Subcutaneous abdominal adipose tissue (tissue), 5 donors: ENCODE measurements at regions not wholly inside any gene's neighbourhood (a gene's known extent, or its start where the extent isn't known, plus 50 kb on each side); places are given as distances from the start of the nearest gene placed in this dataset.
"Not testable (repeated sequence)": the region's sequence is repeated elsewhere in the genome, so short reads cannot be mapped to it uniquely, and the experiment has no call there.

Experiments
- H3K27ac ChIP-seq: one replicate; pipeline ENCODE4 v1.7.0; 2013; ENCODE audit warnings: low read depth, mild to moderate bottlenecking, inconsistent platforms, low read length, moderate library complexity
- H3K27me3 ChIP-seq, 5 donors: one replicate each; pipeline ENCODE4 v1.7.0; 2013; ENCODE audit warnings: low read length in 5 of 5, inconsistent platforms in 1 of 5; ENCODE audit not compliant: control insufficient read depth in 5 of 5, insufficient read depth in 4 of 5
- H3K36me3 ChIP-seq, 5 donors: one replicate each; pipeline ENCODE4 v1.7.0; 2013; ENCODE audit warnings: low read length in 5 of 5; ENCODE audit not compliant: control insufficient read depth in 5 of 5, insufficient read depth in 5 of 5
- H3K4me1 ChIP-seq, 5 donors: one replicate each; pipeline ENCODE4 v1.7.0; 2013; ENCODE audit warnings: low read length in 5 of 5, mild to moderate bottlenecking in 3 of 5, moderate library complexity in 1 of 5; ENCODE audit not compliant: control insufficient read depth in 5 of 5, insufficient read depth in 5 of 5
- H3K4me3 ChIP-seq, 5 donors: one replicate each; pipeline ENCODE4 v1.7.0; 2013; ENCODE audit warnings: low read length in 5 of 5, low read depth in 1 of 5
- H3K9ac ChIP-seq, 5 donors: one replicate each; pipeline ENCODE4 v1.7.0; 2013; ENCODE audit warnings: low read length in 5 of 5, mild to moderate bottlenecking in 4 of 5, moderate library complexity in 3 of 5
- H3K9me3 ChIP-seq, 5 donors: one replicate each; pipeline ENCODE4 v1.7.0; 2013; ENCODE audit warnings: low read length in 5 of 5; ENCODE audit not compliant: control insufficient read depth in 5 of 5
- donor health status: healthy.
- donor health status: healthy.
- donor health status: healthy.
- donor health status: healthy.
- donor health status: healthy.

DNA sequence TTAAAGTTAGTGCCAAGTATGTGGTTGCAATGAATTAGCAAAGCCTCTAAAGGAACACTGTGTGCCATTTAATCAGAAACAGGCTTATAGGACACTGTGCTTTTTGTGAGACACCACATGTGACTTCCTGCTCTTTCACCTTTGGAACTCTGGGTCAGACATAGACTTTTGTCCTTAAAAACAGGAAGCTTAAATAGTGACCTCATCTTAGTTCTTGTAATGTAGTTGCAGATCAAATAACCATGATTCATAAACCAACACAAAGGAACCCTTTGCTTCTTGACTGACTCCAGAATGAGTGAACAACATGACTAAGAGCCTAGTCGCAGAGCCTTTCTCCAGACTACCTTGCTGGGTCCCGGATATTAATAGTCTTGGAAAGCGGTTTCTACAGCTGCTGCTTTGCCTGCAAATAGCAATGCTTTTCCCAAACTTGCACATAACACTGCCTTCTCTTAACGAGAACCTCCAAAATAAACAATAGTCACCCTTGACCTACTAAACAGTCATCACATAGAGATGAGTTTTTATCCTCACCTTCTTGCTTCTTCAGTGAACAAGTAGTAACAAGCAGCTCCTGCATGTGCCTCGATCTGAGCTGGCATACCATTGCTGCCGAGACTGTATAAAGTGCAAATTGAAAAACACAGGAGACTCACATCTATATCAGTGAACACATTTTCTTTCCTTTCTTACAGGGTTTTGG is 1947.0 kb downstream of the FOXD4L5 start:
- H3K9ac ChIP-seq, H3K9me3 ChIP-seq, H3K27me3 ChIP-seq, H3K4me3 ChIP-seq, H3K4me1 ChIP-seq, H3K36me3 ChIP-seq: not testable (repeated sequence)
- peak overlapping the region; percentile 2 for H3K27ac ChIP-seq

DNA sequence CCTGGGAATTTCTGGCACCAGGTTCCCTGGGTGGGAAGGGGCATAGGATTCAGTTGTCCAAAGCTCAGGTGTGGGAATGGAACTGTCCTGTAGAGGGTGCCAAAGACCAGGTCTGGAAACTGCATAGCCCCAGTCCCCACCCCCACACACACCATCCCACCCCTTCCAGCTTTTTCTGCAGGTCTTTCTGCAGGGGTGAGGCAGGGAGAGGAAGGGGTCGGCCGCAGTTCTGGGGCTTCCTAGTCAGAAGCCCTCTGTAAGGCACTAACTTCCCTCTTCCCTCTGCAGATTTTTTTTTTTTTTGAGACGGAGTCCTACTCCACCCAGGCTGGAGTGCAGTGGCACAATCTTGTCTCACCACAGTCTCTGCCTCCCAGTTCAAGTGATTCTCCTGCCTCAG is 1949.7 kb downstream of the FOXD4L5 start:
- not testable (repeated sequence) for H3K4me3 ChIP-seq, H3K4me1 ChIP-seq, H3K9ac ChIP-seq, H3K9me3 ChIP-seq, H3K36me3 ChIP-seq, H3K27me3 ChIP-seq, H3K27ac ChIP-seq

DNA sequence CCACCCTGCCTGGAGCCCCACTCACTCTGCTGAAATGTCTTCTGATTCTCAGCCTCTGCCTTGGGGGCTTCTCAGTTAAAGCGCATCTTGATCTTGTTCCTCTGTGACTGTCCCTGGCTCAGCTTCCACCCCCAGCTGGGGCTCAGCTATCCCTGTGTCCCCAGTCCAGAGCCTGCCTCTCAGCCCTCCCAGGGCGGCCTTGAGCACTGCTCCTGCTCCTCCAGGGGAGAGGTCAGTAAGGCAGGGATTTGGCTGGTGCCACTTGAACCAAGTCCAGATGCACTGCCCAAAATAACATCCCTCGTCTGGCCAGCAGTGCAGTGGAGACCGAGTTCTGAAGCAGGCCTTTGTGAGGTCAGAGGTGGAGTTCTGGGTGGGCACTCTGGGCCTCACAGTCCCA is 1950.8 kb downstream of the FOXD4L5 start:
- not testable (repeated sequence) for H3K27ac ChIP-seq, H3K4me1 ChIP-seq, H3K36me3 ChIP-seq, H3K9me3 ChIP-seq, H3K9ac ChIP-seq, H3K27me3 ChIP-seq
- H3K4me3 ChIP-seq, result peak overlapping the region in 3 of 5 donors; percentile 36 to 48 (median 42)

DNA sequence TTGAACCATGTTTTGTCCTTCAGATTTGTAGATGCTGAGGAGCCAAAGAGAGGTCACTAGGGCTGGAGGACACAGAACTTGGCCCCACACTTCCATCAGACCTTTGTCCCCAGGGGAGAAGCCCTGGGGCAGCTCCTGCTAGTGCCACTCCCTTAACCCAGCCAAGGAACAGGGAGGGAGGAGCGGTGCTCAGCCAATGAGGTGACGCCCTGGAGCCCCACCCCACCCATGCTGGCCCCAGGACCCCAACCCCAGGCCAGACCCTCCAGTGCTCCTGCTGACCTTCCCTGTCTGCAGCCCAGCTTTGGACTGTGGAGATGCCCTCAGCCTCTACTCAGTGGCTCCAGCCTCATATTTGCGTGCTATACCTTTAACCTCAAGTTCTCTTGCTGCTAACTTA is 1951.9 kb downstream of the FOXD4L5 start:
- not testable (repeated sequence) for H3K9ac ChIP-seq, H3K36me3 ChIP-seq, H3K27me3 ChIP-seq, H3K9me3 ChIP-seq, H3K27ac ChIP-seq, H3K4me1 ChIP-seq
- peak overlapping the region in 2 of 5 donors; percentile 37 to 40 for H3K4me3 ChIP-seq

DNA sequence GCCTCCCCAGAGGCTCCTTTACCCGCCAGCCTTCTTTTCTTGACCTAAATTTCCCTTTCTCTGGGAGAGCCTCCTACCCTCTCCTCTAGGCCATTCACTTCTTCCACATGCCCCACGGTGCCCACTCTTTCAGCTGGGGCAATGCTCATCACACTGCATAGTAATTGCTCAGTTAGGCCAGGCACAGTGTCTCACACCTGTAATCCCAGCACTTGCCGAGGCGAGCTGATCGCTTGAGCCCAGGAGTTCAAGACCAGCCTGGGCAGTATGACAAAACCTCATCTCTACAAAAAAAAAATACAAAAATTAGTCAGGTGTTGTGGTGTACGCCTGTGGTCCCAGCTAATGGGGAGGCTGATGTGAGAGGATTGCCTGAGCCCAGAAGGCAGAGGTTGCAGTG is 1956.7 kb downstream of the FOXD4L5 start:
- H3K9me3 ChIP-seq, H3K4me3 ChIP-seq, H3K36me3 ChIP-seq, H3K27ac ChIP-seq, H3K27me3 ChIP-seq, H3K9ac ChIP-seq, H3K4me1 ChIP-seq: not testable (repeated sequence)

DNA sequence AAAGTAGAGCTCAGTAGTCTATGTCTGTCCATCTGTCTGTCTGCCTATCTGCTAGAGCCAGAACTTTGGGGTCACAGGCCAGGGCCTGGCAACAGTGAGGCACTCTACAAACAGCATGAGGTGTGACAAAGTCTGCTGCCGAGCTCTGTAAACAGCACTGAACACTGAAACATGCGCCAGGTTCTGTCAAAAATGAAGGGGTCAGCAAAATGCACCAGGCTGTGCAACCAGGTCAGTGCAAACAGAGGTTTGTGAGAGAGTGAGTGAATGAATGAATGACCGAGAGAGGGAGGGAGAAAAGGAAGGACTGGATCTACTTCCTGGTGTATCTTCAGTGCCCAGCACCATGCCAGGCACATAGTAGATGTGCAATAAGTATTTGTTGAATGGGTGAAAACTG is 1957.8 kb downstream of the FOXD4L5 start:
- H3K4me1 ChIP-seq, result not testable (repeated sequence)

DNA sequence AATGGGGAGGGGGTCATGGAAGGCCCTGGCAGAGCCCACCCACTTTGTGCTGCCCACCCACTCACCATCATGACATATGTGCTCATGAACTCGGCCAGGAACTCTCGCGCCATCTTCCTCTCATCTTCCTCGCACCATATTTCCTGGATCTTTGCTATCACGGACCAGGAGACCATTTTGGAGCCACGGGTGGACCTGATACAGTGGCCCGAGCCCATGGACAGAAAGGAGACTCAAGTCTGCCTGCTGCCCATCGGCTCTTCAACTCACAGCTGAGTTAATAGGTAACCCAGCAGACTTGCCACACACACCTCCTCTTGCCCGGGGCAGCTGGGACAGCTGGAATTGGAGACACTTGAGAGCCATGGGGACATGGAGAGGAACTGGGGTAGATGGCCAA is 1958.3 kb downstream of the FOXD4L5 start:
- not testable (repeated sequence) for H3K4me3 ChIP-seq, H3K27me3 ChIP-seq, H3K9ac ChIP-seq, H3K36me3 ChIP-seq, H3K27ac ChIP-seq, H3K4me1 ChIP-seq, H3K9me3 ChIP-seq

More for the DNA sequence above, 1957.8 kb downstream of the FOXD4L5 start:
- not testable (repeated sequence) for H3K9me3 ChIP-seq, H3K27ac ChIP-seq, H3K4me3 ChIP-seq, H3K9ac ChIP-seq, H3K27me3 ChIP-seq, H3K36me3 ChIP-seq

DNA sequence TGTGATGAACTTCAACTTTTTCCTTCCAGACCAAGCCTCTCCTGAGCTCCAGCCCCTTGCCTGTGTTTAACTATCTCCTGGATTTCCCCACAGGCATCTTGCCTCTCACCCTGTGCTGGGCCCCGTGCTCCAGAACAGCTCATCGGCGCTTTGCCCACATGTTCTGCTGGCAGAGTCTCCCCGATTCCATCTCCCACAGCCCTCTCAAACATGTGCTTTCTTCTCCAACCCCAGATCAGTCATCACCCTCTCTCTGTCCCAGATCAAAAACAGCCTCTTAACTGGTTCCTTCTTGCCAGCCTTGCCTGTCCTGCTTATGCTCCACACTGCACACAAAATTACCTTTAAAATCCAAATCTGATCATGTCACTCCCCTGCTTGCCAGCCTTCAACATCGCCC is 1959.3 kb downstream of the FOXD4L5 start:
- not testable (repeated sequence) for H3K36me3 ChIP-seq, H3K27me3 ChIP-seq, H3K4me3 ChIP-seq, H3K9ac ChIP-seq, H3K4me1 ChIP-seq, H3K9me3 ChIP-seq, H3K27ac ChIP-seq

DNA sequence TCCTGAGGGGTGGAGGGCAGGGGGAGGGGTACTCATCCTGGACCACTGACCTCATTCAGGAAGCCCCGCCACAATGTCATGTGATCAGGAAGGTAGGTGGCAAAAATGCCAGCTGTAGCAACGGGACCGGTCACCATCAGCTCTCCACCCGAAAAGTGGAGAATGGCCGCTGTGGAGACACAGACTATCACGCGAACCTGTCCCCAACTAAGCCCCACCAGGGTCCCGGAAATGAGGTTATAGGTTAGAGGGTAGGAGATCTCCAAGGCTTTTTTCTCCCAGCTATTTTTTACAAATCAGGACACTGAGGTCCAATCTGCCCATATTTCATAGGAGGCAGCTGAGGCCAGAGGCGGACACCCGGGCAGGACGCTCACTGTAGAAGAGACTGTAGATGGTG is 1966.9 kb downstream of the FOXD4L5 start:
- H3K27me3 ChIP-seq, H3K27ac ChIP-seq, H3K9me3 ChIP-seq, H3K4me3 ChIP-seq, H3K36me3 ChIP-seq, H3K9ac ChIP-seq, H3K4me1 ChIP-seq: not testable (repeated sequence)

DNA sequence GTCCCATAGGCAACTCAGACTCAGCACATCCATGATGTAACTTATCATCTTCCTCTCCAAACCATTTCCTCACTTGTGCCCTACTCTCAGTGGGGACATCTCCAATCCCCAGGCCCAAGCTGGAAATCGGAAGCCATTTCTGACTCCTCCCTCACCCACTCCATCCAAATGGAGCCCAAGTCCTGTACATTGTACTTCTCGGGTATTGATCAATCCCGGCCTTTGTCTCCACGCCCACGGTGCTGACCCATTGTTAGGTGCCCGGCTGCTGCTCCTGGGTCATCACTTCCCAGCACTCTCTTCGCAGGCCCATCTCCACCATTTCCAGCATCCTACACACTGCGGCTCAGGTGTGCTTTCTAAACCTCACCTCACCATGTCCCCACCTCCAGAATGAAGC is 1969.6 kb downstream of the FOXD4L5 start:
- H3K36me3 ChIP-seq, H3K27me3 ChIP-seq, H3K27ac ChIP-seq, H3K4me1 ChIP-seq, H3K9me3 ChIP-seq, H3K9ac ChIP-seq, H3K4me3 ChIP-seq: not testable (repeated sequence)

DNA sequence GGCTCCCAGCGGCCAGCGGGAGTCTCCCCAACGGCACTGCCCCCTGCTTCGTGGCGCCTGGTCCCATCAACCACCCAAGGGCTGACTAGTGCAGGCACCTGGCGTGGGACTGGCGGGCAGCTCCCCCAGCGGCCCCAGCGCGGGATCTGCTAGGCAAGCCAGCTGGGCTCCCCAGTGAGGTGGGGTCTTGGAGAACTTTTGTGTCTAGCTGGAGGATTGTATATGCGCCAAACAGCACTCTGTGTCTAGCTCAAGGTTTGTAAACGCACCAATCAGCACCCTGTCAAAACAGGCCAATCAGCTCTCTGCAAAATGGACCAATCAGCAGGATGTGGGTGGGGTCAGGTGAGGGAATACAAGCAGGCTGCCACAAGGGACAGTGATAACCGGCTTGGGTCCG is 1988.2 kb downstream of the FOXD4L5 start:
- H3K27me3 ChIP-seq, H3K36me3 ChIP-seq, H3K27ac ChIP-seq, H3K9ac ChIP-seq, H3K4me3 ChIP-seq, H3K4me1 ChIP-seq, H3K9me3 ChIP-seq: not testable (repeated sequence)
